ENCODE measurements at regions not wholly inside any gene's neighbourhood (a gene's known extent, or its start where the extent isn't known, plus 50 kb on each side); places are given as distances from the start of the nearest gene placed in this dataset.
"Not testable (repeated sequence)": the region's sequence is repeated elsewhere in the genome, so short reads cannot be mapped to it uniquely, and the experiment has no call there.

- no peak for ATAC-seq
- intact Hi-C loops (cut with DNase I), result no loop called here
These were observed 340.0 kb upstream of the STXBP6 start for GRCh38 chr14:25389948-25390347.

GRCh38 chr14:25381498-25381897, 331.6 kb upstream of the STXBP6 start:
- Histone ChIP-seq H3K9me3 (no peaks in the 10 kb centered on the region), H3K27ac (no peak overlapping the region), H3K27me3 (ENCODE audit: low read depth) (no peaks in the 10 kb centered on the region), H3K4me3 (no peak overlapping the region), H3K36me3 (no peaks in the 10 kb centered on the region), H3K4me1 (no peaks in the 10 kb centered on the region)
- ATAC-seq (no peak), DNase-seq (no peak)
- no peak for TF ChIP-seq CTCF (IDR thresholded peaks at IDR 0.05)
- intact Hi-C loops (cut with DNase I), result no loop called here

More at GRCh38 chr14:25389948-25390347, 340.0 kb upstream of the STXBP6 start:
- TF ChIP-seq CTCF (IDR thresholded peaks at IDR 0.05), result no peak
- no peaks in the 10 kb centered on the region for H3K4me1 ChIP-seq
- no peak for DNase-seq
- no peaks in the 10 kb centered on the region for H3K36me3 ChIP-seq
- no peaks in the 10 kb centered on the region for H3K9me3 ChIP-seq
- H3K27me3 ChIP-seq (ENCODE audit: low read depth), result no peaks in the 10 kb centered on the region
- H3K4me3 ChIP-seq, result no peak overlapping the region
- no peak overlapping the region for H3K27ac ChIP-seq

- Histone ChIP-seq H3K27ac (no peak overlapping the region), H3K27me3 (ENCODE audit: low read depth) (no peaks in the 10 kb centered on the region), H3K9me3 (no peaks in the 10 kb centered on the region), H3K4me3 (no peak overlapping the region), H3K36me3 (no peaks in the 10 kb centered on the region), H3K4me1 (no peaks in the 10 kb centered on the region)
- intact Hi-C loops (cut with DNase I), result no loop called here
- DNase-seq (no peak), ATAC-seq (no peak)
- TF ChIP-seq CTCF (IDR thresholded peaks at IDR 0.05), result no peak
These were observed 325.7 kb upstream of the STXBP6 start for GRCh38 chr14:25375639-25376038.

GRCh38 chr14:25371068-25371467, 321.1 kb upstream of the STXBP6 start:
- no peak for ATAC-seq
- no peak for TF ChIP-seq CTCF (IDR thresholded peaks at IDR 0.05)
- H3K27ac ChIP-seq, result no peak overlapping the region

GRCh38 chr14:25370057-25370456, 320.1 kb upstream of the STXBP6 start:
- H3K27me3 ChIP-seq (ENCODE audit: low read depth); H3K36me3 ChIP-seq; intact Hi-C loops (cut with DNase I); H3K4me1 ChIP-seq; H3K4me3 ChIP-seq; H3K9me3 ChIP-seq; DNase-seq; ATAC-seq; H3K27ac ChIP-seq: not testable (repeated sequence)

More at GRCh38 chr14:25371068-25371467, 321.1 kb upstream of the STXBP6 start:
- no peak for DNase-seq
- H3K4me1 ChIP-seq, result no peaks in the 10 kb centered on the region
- H3K4me3 ChIP-seq, result no peak overlapping the region
- intact Hi-C loops (cut with DNase I), result no loop called here
- no peaks in the 10 kb centered on the region for H3K9me3 ChIP-seq
- no peaks in the 10 kb centered on the region for H3K36me3 ChIP-seq
- no peaks in the 10 kb centered on the region for H3K27me3 ChIP-seq (ENCODE audit: low read depth)

- DNase-seq (no peak), ATAC-seq (no peak)
- intact Hi-C loops (cut with DNase I), result no loop called here
- Histone ChIP-seq H3K36me3 (no peaks in the 10 kb centered on the region), H3K27ac (no peak overlapping the region), H3K4me1 (no peaks in the 10 kb centered on the region), H3K9me3 (no peaks in the 10 kb centered on the region), H3K4me3 (no peak overlapping the region), H3K27me3 (ENCODE audit: low read depth) (no peaks in the 10 kb centered on the region)
- TF ChIP-seq CTCF (IDR thresholded peaks at IDR 0.05), result no peak
These were observed 308.4 kb upstream of the STXBP6 start for GRCh38 chr14:25358330-25358729.
